Peyer's patch (tissue), 4 donors: ENCODE measurements at regions not wholly inside any gene's neighbourhood (a gene's known extent, or its start where the extent isn't known, plus 50 kb on each side); places are given as distances from the start of the nearest gene placed in this dataset.

Experiments used
- CTCF ChIP-seq, 6 experiments: fragments of 450-650 bp in 4 of 6; fragments of 200-600 bp in 2 of 6; sonication (generic) in 1 of 6; IDR thresholded peaks; one replicate each; pipeline ENCODE4 v1.5.1; 2017 to 2019; ENCODE audit warnings: antibody characterized with exemption in 6 of 6, mild to moderate bottlenecking in 3 of 6, moderate library complexity in 1 of 6
- POLR2A ChIP-seq, 2 donors: fragments of 450-650 bp; IDR thresholded peaks; one replicate each; pipeline ENCODE4 v1.5.1; 2017; ENCODE audit warnings: antibody characterized with exemption in 2 of 2, mild to moderate bottlenecking in 2 of 2, moderate library complexity in 2 of 2

DNA sequence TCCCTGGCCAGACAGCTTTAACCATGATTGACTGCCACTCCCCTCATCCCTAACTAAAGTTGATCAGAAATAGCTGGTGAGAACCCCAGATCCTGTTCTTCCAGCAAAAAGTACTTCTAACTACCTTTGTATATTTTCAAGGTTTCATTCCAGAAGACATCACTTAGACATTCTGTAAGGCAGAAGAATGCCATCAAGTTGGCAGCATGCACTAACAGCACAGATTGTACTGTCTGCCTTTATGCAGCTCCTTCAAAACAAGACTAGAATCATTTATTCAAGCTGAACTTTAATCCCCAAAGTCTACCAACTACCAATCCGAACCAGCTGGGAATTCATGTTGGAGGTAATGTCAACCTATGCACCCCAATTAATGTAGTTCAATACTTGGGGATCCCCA lies 167.6 kb upstream of the KLHL1 start:
- TF ChIP-seq CTCF (IDR thresholded peaks at IDR 0.05) (no peak), POLR2A (IDR thresholded peaks at IDR 0.05) (no peak)
